ENCODE measurements at regions not wholly inside any gene's neighbourhood (a gene's known extent, or its start where the extent isn't known, plus 50 kb on each side); places are given as distances from the start of the nearest gene placed in this dataset.

DNA sequence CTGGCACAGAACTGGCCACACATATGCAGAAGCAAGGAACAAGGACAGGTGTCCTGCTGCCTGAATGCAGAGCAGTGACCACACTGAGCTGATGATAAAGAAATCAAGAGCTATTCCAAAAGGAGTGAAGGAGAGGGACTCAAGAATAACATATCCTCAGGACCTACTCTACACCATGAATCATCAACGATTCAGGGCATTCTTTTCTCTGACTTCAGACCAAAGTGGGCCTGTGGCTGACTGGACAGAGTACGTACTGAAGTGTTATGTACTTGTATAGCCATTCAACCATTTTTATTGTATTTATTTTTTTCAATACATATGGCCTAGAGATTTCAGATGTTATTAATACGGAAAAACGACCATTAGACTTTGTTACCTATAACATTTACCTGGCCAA lies 177.5 kb upstream of the TMTC1 start:
- dilution Hi-C loops (cut with MboI; ENCODE audit: extremely low pct_ligation_motif_present, low sequenced_read_pairs) = no loop called here
- no peak overlapping the region for H2AFZ ChIP-seq (ENCODE audit: control insufficient read depth, low read length)
- no peak overlapping the region for H3K4me3 ChIP-seq (ENCODE audit: control insufficient read depth in 2 of 3, extremely low read depth in 1 of 3, insufficient read depth in 2 of 3, low read depth in 1 of 3, low read length in 3 of 3)
- FAIRE-seq (no peak), DNase-seq (ENCODE audit: low read depth, low spot score) (no peak)
- no peak overlapping the region for H3K27ac ChIP-seq (ENCODE audit: control insufficient read depth, insufficient read depth, low read length)
- H3K9me3 ChIP-seq (ENCODE audit: control insufficient read depth, low read depth, low read length) = no peaks in the 10 kb centered on the region
- no peak for TF ChIP-seq CTCF (optimal IDR thresholded peaks at IDR 0.05 in 1 of 3, IDR thresholded peaks at IDR 0.05 in 1 of 3, conservative IDR thresholded peaks at IDR 0.05 in 1 of 3; ENCODE audit: extremely low read depth in 1 of 3, insufficient read depth in 2 of 3, low read length in 3 of 3)
- TF ChIP-seq EZH2 (IDR thresholded peaks at IDR 0.05; ENCODE audit: low read length) = no peak
- no peaks in the 10 kb centered on the region for H4K20me1 ChIP-seq (ENCODE audit: control insufficient read depth, extremely low read depth, insufficient read depth, low read length)
- no peak overlapping the region for H3K9ac ChIP-seq (ENCODE audit: control insufficient read depth, extremely low read depth, insufficient read depth, low read length)
- no peaks in the 10 kb centered on the region for H3K27me3 ChIP-seq (ENCODE audit: control insufficient read depth, extremely low read depth, insufficient read depth, low read length)
- H3K9me1 ChIP-seq (ENCODE audit: control insufficient read depth, extremely low read depth, insufficient read depth, low read length) = no peaks in the 10 kb centered on the region
- H3K4me2 ChIP-seq (ENCODE audit: control insufficient read depth, extremely low read depth, insufficient read depth, low read depth, low read length) = no peak overlapping the region
- H3K4me1 ChIP-seq (ENCODE audit: control insufficient read depth, extremely low read depth, insufficient read depth, low read length) = no peaks in the 10 kb centered on the region
- H3K79me2 ChIP-seq (ENCODE audit: control insufficient read depth, insufficient read depth, low read length) = no peaks in the 10 kb centered on the region
- H3K36me3 ChIP-seq (ENCODE audit: control insufficient read depth in 2 of 2, extremely low read depth in 1 of 2, insufficient read depth in 2 of 2, low read length in 2 of 2) = no peaks in the 10 kb centered on the region

DNA sequence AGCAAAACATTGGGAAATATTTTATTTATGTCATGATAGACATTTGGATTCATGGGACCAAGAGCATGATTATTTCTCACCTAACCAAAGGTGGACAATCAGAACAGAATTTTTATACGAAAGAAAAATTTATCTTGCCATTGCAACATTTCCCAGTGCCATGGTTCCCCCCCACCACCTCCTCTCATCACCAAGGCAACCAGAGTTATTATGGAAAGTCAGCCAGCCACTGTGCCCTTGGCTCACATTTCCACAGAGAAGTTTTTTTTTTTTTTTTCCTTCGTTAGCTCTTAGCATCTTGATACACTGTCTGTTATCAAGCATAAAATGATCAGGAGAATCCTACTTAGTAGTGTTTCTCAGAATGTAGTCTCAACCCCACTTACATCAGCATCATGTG lies 176.4 kb upstream of the TMTC1 start:
- dilution Hi-C loops (cut with MboI; ENCODE audit: extremely low pct_ligation_motif_present, low sequenced_read_pairs) = no loop called here

More for the DNA sequence above, 176.4 kb upstream of the TMTC1 start:
- Histone ChIP-seq H4K20me1 (ENCODE audit: control insufficient read depth, extremely low read depth, insufficient read depth, low read length) (no peaks in the 10 kb centered on the region), H3K9me1 (ENCODE audit: control insufficient read depth, extremely low read depth, insufficient read depth, low read length) (no peaks in the 10 kb centered on the region), H3K4me2 (ENCODE audit: control insufficient read depth, extremely low read depth, insufficient read depth, low read depth, low read length) (no peak overlapping the region), H3K27ac (ENCODE audit: control insufficient read depth, insufficient read depth, low read length) (no peak overlapping the region), H3K9ac (ENCODE audit: control insufficient read depth, extremely low read depth, insufficient read depth, low read length) (no peak overlapping the region), H3K79me2 (ENCODE audit: control insufficient read depth, insufficient read depth, low read length) (no peaks in the 10 kb centered on the region), H3K36me3 (ENCODE audit: control insufficient read depth in 2 of 2, extremely low read depth in 1 of 2, insufficient read depth in 2 of 2, low read length in 2 of 2) (no peaks in the 10 kb centered on the region), H3K4me3 (ENCODE audit: control insufficient read depth in 2 of 3, extremely low read depth in 1 of 3, insufficient read depth in 2 of 3, low read depth in 1 of 3, low read length in 3 of 3) (no peak overlapping the region), H3K9me3 (ENCODE audit: control insufficient read depth, low read depth, low read length) (no peaks in the 10 kb centered on the region), H2AFZ (ENCODE audit: control insufficient read depth, low read length) (no peak overlapping the region), H3K27me3 (ENCODE audit: control insufficient read depth, extremely low read depth, insufficient read depth, low read length) (no peaks in the 10 kb centered on the region), H3K4me1 (ENCODE audit: control insufficient read depth, extremely low read depth, insufficient read depth, low read length) (no peaks in the 10 kb centered on the region)
- DNase-seq (ENCODE audit: low read depth, low spot score) (no peak), FAIRE-seq (no peak)
- no peak for TF ChIP-seq CTCF (optimal IDR thresholded peaks at IDR 0.05 in 1 of 3, IDR thresholded peaks at IDR 0.05 in 1 of 3, conservative IDR thresholded peaks at IDR 0.05 in 1 of 3; ENCODE audit: extremely low read depth in 1 of 3, insufficient read depth in 2 of 3, low read length in 3 of 3)
- TF ChIP-seq EZH2 (IDR thresholded peaks at IDR 0.05; ENCODE audit: low read length) = no peak

Data from keratinocyte (primary cell).